Fibroblast of mammary gland (primary cell): ENCODE measurements at regions not wholly inside any gene's neighbourhood (a gene's known extent, or its start where the extent isn't known, plus 50 kb on each side); places are given as distances from the start of the nearest gene placed in this dataset.

ENCODE experiments used
- DNase-seq: peaks from one replicate; pipeline ENCODE4 v3.0.0-alpha.2; 2010; ENCODE audit warnings: low read depth
- H3K4me3 ChIP-seq: 2 replicates; pipeline ENCODE4 v1.5.1; 2011; ENCODE audit warnings: low read depth, mild to moderate bottlenecking, low read length, moderate library complexity; ENCODE audit not compliant: control insufficient read depth
- CTCF ChIP-seq: conservative IDR thresholded peaks from 2 replicates; pipeline ENCODE4 v1.5.1; 2011; ENCODE audit warnings: low read depth, low read length, inconsistent platforms; ENCODE audit not compliant: control insufficient read depth, insufficient read depth

- no peak overlapping the region for H3K4me3 ChIP-seq
- TF ChIP-seq CTCF = no peak
- no peak for DNase-seq
Observed at GRCh38 chr2:14861181-14861580, 228.7 kb downstream of the LRATD1 start.

GRCh38 chr2:14866736-14867352 is 234.3 kb downstream of the LRATD1 start:
- no peak for DNase-seq
- no peak for TF ChIP-seq CTCF

GRCh38 chr2:14867853-14868252 is 235.3 kb downstream of the LRATD1 start:
- DNase-seq = no peak
- H3K4me3 ChIP-seq = no peak overlapping the region
- TF ChIP-seq CTCF = no peak

More at GRCh38 chr2:14866736-14867352, 234.3 kb downstream of the LRATD1 start:
- H3K4me3 ChIP-seq = no peak overlapping the region

- no peak for TF ChIP-seq CTCF
- no peak for DNase-seq
- H3K4me3 ChIP-seq = no peak overlapping the region
Observed at GRCh38 chr2:14872779-14873325, 240.3 kb downstream of the LRATD1 start.

- no peak for DNase-seq
- TF ChIP-seq CTCF = no peak
- no peak overlapping the region for H3K4me3 ChIP-seq
Observed at GRCh38 chr2:14881651-14882327, 249.3 kb downstream of the LRATD1 start.

GRCh38 chr2:14884651-14885050 is 252.1 kb downstream of the LRATD1 start:
- H3K4me3 ChIP-seq = no peak overlapping the region
- no peak for TF ChIP-seq CTCF
- no peak for DNase-seq
